Brain microvascular endothelial cell (primary cell): ENCODE measurements at regions not wholly inside any gene's neighbourhood (a gene's known extent, or its start where the extent isn't known, plus 50 kb on each side); places are given as distances from the start of the nearest gene placed in this dataset.

Experiments
- DNase-seq: peaks from one replicate; pipeline ENCODE4 v3.0.0-alpha.2; 2020
- H3K27ac ChIP-seq: fragments of 250-450 bp; sonication (Bioruptor Pico); 2 replicates; pipeline ENCODE4 v1.5.1; 2020; ENCODE audit warnings: mild to moderate bottlenecking, moderate library complexity
- H3K27me3 ChIP-seq: fragments of 250-450 bp; sonication (Bioruptor Pico); replicated peaks from 2 replicates; pipeline ENCODE4 v1.5.1; 2020; ENCODE audit warnings: mild to moderate bottlenecking
- H3K36me3 ChIP-seq: fragments of 250-450 bp; sonication (Bioruptor Pico); replicated peaks from 2 replicates; pipeline ENCODE4 v1.5.1; 2020; ENCODE audit warnings: mild to moderate bottlenecking
- H3K4me3 ChIP-seq: 2 replicates; pipeline ENCODE4 v1.5.1; 2011; ENCODE audit warnings: low read depth, mild to moderate bottlenecking, control low read depth, low read length, moderate library complexity
- CTCF ChIP-seq: IDR thresholded peaks from 2 replicates; pipeline ENCODE4 v1.5.1; 2011; ENCODE audit warnings: low read depth, mild to moderate bottlenecking, moderate library complexity, low read length, control low read depth, inconsistent platforms; ENCODE audit errors: missing control alignments
- in situ Hi-C: cut with HindIII; loops from 2 replicates; pipeline ENCODE4 v1.10.0; 2017; ENCODE audit warnings: low sequenced_read_pairs, low pct_ligation_motif_present

GRCh38 chr15:27694506-27695087 is 404.5 kb downstream of the OCA2 start:
- no peak for TF ChIP-seq CTCF

DNA sequence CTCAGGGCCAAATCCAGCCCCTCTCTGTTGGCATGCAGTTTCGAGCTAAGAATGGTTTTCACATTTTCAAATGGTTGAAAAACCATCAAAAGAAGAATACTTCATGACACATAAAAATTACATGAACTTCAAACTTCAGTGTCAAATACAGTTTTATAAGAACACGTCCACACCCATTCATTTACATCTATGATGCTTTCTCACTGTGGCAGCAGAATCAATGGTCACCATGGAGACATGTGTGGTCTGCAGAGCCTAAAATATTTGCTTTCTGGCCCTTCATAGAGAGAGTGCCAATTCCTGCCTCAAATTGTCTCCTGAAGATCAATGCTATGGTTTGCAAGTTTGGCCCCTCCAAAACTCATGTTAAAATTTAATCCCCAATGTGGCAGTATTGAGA is 405.8 kb downstream of the OCA2 start:
- in situ Hi-C loops: no loop called here
- no peak for TF ChIP-seq CTCF
- no peaks in the 10 kb centered on the region for H3K36me3 ChIP-seq
- no peaks in the 10 kb centered on the region for H3K27me3 ChIP-seq
- DNase-seq: no peak
- H3K27ac ChIP-seq: no peak overlapping the region
- H3K4me3 ChIP-seq: no peak overlapping the region

More at GRCh38 chr15:27694506-27695087, 404.5 kb downstream of the OCA2 start:
- no peak overlapping the region for H3K27ac ChIP-seq
- no peaks in the 10 kb centered on the region for H3K27me3 ChIP-seq
- no peak for DNase-seq
- no peak overlapping the region for H3K4me3 ChIP-seq
- in situ Hi-C loops: no loop called here
- H3K36me3 ChIP-seq: no peaks in the 10 kb centered on the region

GRCh38 chr15:27692438-27692837 is 406.7 kb downstream of the OCA2 start:
- H3K27me3 ChIP-seq: no peaks in the 10 kb centered on the region
- no peaks in the 10 kb centered on the region for H3K36me3 ChIP-seq
- H3K27ac ChIP-seq: no peak overlapping the region
- TF ChIP-seq CTCF: no peak
- DNase-seq: no peak
- in situ Hi-C loops: no loop called here
- no peak overlapping the region for H3K4me3 ChIP-seq

- no peaks in the 10 kb centered on the region for H3K27me3 ChIP-seq
- H3K4me3 ChIP-seq: no peak overlapping the region
- H3K36me3 ChIP-seq: no peaks in the 10 kb centered on the region
- no peak overlapping the region for H3K27ac ChIP-seq
- in situ Hi-C loops: no loop called here
- no peak for TF ChIP-seq CTCF
- DNase-seq: no peak
These were observed 408.8 kb downstream of the OCA2 start for GRCh38 chr15:27690290-27690689.

DNA sequence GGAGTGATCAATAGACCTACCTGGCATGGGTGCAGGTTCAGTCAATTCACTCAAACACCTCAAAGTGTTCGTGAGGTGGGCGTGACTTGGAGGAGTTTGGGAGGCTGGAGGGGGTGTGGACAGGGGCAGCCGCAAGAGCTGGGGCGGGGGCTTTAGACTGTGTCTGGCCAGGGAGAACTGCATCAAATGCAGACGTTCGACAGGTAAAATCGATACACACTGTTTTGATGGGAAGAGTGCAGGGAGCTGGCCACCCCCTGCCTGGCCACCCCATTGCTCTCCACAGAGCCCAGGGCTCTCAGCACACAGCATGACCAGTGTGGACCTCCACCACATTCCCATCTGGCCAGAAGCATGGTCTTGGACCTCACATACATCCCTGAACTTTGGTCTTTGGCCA is 412.1 kb downstream of the OCA2 start:
- in situ Hi-C loops: no loop called here
- no peak overlapping the region for H3K4me3 ChIP-seq
- no peaks in the 10 kb centered on the region for H3K36me3 ChIP-seq
- H3K27ac ChIP-seq: no peak overlapping the region
- no peak for DNase-seq
- no peak for TF ChIP-seq CTCF
- no peaks in the 10 kb centered on the region for H3K27me3 ChIP-seq

- DNase-seq: peak; percentile 0
- no peak for TF ChIP-seq CTCF
- Histone ChIP-seq H3K27ac (no peak overlapping the region), H3K36me3 (no peaks in the 10 kb centered on the region), H3K4me3 (no peak overlapping the region), H3K27me3 (no peaks in the 10 kb centered on the region)
- in situ Hi-C loops: no loop called here
These were observed 412.7 kb downstream of the OCA2 start for GRCh38 chr15:27686369-27686768.
